Stimulated activated CD4-positive, alpha-beta T cell treated with anti-CD3 and anti-CD28 coated beads, Interleukin-1b, Interleukin-23, amount 100 ng/mL, for 1 hour (primary cell): ENCODE measurements at regions not wholly inside any gene's neighbourhood (a gene's known extent, or its start where the extent isn't known, plus 50 kb on each side); places are given as distances from the start of the nearest gene placed in this dataset.

Experiments used
- DNase-seq, 2 donors: peaks; one replicate each; pipeline ENCODE4 v3.0.0-alpha.2; 2020; ENCODE audit warnings: low read depth in 2 of 2

DNA sequence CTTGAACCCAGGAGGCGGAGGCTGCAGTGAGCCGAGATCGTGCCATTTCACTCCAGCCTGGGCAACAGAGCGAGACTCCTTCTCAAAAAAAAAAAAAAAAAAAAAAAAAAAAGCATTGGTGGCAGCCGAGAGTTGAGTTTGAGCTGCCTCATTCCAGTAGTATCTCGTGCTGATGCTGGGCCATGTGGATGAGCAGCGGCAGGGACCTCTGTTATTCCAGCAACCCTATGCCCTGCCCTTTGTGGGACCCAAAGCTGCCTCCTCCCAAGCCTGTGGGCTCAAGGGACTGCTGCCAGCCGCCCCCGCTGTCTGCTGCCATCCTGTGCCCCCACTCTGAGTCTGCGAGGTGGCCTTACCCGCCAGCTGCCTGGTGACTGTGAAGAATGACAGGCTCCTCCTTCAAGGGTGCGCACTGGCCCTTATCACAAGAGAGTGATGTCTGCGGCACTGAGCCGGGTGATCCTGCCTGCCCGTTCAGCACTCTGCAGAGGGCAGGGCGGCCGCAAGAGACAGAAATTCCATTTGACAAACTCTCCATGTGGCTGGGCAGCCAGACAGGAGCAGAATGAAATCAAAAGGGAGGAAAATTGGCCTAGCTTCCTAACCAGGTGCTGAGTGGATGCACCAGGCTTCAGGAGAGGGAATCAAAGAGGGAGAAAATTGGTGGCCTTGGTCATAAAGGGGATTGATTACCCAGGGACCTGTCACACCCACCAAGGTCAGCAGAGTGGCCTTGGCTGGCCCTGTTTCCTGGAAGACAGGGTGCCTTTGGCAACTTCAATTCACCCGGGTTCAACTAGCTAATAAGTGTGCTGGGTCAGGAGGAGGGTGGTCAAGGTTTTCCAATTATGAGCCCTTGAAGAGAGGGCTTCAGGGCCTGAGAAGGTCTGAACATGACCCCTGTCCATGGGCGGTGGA lies 65.3 kb upstream of the ZMIZ1 start:
- no peak for DNase-seq

DNA sequence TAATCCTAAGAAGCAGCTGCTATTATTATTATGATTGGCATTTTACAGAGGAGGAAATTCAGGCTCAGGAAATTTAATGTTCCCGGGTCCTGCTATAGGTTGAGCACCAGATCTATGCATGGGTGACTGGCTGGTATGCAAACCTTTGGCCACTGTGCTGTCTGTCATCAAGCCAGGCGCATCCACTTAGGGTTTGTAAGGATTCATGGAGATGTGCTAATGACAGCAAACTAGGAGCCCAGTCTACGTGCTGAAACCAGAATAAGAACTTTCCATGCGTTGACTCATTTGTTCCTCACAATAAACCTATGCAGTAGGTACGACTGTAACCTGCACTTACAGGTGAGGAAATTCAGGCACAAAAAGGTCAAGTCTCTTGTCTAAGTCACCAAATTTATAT lies 64.5 kb upstream of the ZMIZ1 start:
- DNase-seq: no peak

DNA sequence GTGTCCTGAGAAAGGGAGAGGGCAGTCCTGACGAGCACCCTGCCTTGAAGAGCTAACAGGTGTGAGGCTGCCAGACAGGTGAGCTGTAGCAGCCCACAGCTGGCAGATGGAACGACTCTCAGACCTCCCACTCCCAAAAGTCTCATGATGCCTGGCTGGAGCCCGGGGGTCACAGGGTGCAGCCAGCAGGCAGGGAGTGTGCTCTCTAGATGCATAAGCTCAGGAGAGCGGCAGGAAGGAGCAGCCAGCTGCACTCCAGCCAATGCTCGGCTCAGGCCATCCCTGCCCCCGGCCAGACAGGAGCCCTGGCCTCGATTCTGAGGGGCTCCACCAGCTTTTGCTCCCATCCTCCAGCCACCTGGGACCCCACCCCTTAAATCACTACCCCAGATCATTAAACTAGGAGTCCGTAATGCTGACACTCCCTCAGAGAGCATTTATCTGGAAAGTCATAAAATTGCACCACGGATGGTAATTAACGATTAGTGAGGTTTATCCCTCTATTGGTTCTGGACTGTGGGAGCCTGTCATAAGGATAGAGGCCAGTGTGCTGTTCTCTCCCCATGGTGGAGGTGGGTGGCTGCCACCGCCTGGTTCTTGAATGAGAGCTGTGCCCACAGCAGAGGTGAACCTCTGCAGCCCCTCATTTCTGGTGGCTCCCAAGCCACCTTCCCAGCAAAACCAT lies 63.5 kb upstream of the ZMIZ1 start:
- no peak for DNase-seq

DNA sequence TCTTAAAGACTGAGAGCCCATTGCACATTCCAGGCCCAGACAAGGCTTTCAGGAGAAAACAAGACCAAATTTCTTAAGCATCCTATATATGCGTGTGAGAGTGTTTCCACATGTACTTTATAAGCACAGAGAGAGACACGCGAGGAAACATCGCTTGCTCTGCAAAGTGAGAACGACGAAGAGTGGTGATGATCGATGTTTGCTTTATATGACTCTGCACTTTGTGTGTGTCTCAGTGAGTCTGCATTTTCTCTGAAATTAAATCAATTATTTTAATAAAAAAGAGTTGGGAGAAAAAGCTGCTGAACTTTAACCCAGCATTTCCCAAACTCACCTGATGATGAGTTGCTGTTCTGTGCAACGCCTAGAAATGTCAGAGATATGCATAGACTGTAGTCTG lies 61.7 kb upstream of the ZMIZ1 start:
- DNase-seq: no peak

DNA sequence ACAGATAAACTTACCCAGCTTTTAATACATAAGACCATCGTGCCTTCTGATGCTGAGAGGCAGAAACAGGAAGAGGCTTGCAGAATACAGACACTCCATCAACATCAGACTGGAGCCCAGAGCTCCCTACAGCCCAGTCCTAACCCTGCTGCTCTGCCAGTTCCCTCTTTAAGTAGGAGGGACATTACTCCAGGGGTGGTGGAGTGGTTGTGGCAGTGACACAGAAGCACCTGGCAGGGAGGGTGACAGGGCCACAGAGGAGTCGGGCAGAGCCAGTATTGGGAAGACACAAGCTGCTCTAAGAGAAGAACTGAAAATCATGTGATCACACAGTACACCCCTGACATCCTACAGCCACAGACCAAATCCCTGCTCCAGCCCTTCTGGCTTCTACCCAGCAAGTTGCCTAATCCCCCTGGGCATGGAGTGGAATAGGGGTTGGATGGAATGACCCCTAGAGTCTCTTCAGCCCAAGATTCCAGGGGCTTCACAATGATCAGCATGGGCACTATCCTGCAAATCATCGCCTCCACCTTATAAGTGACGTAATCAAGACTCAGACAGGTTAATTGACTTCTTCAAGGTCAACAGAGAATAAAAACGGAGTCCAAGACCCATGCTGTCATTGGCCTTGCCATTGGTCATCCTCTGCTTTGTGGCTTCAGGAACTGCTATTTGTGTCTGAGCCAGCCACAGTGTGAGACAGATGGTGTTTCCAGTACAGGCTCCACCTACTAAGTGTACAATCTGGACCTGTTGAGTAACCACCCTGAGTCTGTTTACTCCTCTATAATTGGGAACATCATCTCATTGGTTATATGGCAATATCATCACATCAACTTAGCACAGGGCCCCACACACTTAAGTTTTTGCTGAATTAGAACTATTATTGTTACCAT lies 61.1 kb upstream of the ZMIZ1 start:
- DNase-seq: no peak

DNA sequence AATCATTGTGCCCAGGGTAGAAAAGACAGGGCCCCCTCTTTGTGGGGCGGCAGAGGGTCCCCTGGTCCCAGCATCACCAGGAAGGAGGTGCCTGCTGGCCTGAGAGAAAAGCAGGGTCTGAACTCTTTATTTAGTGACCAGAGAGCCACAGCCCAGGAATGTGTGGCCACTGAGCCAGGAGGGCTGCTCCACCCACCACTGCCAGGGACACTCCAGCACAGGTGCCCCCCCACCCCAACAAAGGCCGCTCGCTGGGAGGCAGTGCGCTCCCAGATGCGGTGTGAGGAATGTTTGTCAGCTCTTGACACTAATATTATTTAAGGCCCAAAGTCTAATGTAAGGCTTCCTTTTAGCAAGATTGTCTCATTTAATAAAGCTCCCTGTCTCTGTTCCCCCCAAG lies 59.6 kb upstream of the ZMIZ1 start:
- no peak for DNase-seq

DNA sequence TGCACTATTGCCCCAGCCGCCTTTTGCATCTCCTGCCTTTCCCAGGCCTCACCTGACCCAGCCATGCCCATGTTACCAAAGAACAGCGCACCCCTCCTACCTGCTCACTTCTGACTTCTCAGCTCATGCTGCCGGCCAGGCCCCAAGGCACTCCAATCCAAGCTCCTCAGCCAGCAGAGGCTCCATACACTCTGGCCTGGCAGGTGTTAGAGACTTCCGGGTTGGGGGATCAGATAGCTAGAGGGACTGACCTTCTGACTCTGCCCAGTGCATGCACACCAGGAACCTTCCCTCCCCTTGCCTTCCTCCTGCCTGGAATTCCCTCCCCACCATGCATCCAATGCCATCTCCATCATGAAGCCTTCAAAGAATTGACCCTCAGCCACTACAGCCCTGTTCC lies 56.2 kb upstream of the ZMIZ1 start:
- no peak for DNase-seq

DNA sequence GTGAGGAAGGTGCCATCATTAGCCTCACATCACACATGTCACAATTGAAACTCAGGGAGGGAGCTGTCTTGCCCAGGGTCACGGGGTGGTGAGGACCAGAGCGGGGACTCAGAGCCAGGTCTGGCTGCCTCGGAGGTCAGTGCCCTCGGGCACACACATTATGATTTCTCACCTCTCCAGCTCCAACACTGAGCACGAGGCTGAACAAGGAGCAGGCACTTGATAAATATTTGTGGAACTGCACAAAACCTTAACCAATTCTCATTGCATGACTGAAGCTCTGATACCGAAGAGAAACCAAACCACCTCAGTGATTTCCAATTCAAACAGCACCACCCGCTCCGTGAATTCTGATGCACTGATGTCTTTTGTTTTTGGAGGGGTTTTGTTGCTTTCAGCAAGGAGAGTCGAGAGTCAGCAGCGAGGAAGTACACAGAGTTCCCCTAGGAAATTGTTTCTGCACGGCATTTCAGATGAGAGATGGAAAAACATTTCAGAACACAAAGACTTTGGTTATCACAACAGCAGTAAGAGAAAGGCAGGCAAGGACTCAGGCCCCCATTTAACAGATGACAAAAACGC lies 55.3 kb upstream of the ZMIZ1 start:
- DNase-seq: no peak

DNA sequence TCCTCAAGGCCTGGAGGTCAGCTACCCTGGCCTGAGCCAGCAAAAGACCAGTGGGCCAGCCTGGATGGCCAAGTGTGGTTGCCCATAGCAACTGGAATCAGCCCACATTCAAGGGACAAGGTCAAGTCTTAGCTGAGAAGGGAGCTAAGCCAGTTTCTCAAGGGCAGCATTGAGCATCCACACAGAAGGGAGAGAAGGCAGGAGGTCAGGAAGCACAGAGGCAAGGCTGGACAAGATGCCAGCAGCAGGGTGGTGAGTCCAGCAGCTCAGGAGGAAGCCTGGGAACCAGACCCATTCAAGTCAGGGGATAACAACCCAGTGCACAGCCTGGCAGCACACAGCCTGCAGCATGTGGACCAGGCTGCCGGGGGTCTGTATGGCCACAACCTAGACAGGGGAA lies 54.0 kb upstream of the ZMIZ1 start:
- no peak for DNase-seq

DNA sequence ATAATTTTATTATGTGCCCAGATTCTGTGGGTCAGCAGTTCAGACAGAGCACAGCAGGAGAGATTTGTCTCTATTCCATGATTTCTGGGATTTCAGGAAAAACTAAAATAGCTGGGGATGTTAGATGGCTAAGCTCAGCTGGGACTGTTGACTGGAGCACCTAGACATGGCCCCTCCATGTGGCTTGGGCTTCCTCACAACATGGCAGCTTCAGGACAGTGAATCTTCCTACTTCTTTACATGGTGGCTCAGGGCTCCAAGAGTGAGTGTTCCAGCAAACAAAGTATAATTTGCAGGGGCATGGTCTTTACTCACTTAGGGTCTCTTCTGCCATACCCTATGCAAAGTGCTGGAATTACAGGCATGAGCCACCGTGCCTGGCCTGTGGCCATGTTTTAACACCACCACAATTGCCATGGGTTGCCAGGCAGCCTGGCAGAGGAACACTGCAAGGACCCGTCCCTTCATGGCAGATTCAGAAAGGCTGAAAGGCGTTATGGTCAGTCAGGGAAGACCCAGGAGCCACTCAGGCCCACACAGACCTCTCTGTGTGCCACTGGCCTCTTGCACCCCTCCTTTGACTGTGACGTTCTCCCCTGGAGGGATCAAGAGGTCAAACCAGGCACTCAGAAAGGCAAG lies 50.8 kb upstream of the ZMIZ1 start:
- DNase-seq: no peak

DNA sequence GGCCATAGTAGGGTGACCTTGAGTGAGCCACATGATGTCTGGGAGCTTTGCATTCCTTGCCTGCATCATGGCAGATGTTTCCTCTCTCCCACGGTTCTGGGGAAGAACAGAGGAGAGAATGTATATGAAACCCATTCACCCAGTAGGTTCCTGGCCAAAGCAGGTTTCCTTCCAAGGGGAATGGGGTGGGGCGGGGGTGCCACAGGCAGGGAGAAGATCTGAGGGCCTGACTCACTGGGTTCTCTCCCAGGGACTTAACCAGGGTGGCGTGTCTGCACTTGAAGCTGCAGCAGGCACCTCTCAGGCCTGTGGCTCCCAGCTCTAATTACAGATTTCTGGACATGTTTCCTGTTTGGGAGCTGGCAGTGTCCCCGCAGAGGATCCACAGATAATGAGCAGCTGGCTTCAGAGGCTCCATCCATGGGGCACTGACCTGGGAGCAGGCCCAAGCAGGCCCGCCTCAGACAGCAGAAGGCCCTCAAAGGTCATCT lies 50.2 kb upstream of the ZMIZ1 start:
- no peak for DNase-seq
